TTC549 (cell line): ENCODE measurements at regions not wholly inside any gene's neighbourhood (a gene's known extent, or its start where the extent isn't known, plus 50 kb on each side); places are given as distances from the start of the nearest gene placed in this dataset.
"Not testable (repeated sequence)": the region's sequence is repeated elsewhere in the genome, so short reads cannot be mapped to it uniquely, and the experiment has no call there.

Source experiments
- FAIRE-seq: peaks from 2 replicates; lab custom pipeline; 2012; peaks lifted over from hg19 to GRCh38; lab: Jason Lieb, UNC

DNA sequence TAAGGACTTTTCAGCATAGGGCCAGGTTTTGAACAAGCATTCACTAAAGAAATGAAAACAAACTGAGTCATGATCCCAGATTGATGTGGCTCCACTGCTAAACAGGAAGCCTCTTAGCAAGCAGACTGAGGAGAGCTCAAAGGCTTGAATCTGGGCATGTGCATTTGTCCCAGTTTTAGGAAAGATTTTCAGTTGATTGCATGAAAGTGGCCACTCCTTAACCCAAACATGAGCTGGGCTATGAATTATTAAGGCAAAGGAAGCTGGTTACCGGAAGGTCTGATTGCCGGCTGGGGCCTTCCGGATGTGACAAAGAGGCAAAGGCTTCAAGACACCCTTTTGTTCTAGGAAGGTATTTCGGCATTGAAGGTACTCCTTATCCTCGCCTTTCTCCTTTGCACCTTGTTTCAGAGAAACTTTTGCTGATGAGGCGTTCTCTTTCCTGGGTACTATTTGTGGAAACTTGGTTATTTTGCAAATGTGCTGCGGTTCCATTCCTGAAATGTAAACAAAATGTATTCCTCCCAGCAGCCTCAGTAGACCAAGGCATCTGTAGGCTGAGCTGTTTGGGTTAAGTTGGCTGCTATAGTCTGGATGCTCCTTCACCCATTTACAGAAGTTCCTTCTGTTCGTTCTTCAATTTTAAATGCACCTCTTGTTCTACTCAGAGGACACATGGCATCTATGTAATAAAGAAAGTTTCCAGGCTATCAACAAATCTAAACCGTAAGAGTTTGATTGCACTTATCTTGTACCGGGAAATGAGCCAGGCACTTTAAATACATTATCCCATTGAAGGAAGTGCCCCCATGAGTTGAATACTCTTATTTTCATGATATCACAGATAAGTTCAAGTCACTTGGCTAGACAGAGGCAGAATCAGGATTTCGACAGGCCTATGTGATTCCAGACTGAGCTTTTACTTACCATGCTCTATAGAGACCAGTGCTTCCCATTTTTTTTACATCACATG, 115.6 kb upstream of the METAP2 start:
- FAIRE-seq: no peak

DNA sequence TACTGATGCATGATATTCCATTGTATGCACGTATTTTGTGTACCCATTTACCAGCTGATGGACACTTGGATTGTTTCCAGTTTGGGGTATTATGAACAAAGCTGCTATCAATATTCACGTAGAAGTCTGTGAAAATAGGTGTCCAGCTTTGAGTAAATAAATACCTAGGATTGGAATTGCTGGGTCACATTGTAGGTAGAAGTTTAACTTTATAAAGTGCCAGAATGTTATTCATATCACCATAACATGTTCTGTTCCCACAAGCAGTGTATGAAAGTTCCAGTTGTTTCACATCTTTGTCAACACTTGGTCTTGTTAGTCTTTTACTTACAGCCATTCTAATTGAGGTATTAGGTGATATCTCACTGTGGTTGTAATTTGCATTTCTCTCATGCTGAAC, 108.0 kb upstream of the METAP2 start:
- no peak for FAIRE-seq

DNA sequence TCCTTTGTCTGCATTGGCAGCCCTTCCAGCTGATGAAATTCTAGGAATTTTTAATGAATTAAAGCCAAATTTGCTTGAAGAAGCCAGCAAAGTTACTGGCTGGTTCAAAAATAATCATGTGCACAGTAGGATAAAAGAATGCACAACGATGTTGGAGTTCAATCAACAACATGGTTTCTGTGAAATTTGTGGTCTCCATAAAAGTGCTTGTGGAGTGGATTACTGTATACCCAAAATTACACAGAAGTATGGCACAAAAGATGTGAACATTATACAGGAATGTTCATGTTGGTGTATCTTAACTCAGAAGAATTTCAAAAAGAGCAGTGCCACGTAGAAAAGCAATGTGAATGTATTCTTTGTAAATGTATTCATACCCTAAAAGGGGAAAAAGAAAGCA, 105.0 kb upstream of the METAP2 start:
- FAIRE-seq: no peak

DNA sequence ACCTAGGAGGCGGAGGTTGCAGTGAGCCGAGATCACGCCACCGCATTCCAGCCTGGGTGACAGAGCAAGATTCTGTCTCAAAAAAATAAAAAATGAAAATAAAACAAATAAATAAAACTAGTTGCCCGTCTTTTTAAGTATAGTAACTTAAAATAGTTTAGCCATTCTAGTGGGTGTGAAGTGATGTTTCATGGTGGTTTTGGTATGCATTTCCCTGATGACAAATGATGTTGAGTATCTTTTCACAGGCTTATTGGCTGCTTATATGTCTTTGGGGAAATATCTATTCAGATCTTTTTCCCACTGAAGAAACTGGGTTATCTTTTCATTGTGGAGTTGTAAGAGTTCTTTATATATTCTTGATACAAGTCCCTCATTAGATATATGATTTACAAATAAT, 102.4 kb upstream of the METAP2 start:
- no peak for FAIRE-seq

DNA sequence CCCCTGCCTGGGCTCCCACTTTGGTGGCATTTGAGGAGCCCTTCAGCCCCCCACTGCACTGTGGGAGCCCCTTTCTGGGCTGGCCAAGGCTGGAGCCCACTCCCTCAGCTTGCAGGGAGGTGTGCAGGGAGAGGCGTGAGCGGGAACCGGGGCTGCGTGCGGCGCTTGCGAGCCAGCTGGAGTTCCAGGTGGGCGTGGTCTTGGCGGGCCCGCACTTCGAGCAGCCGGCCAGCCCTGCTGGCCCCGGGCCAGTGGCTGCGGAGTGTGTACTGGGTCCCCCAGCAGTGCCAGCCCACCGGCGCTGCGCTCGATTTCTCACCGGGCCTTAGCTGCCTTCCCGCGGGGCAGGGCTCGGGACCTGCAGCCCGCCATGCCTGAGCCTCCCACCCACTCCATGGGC, 94.5 kb upstream of the METAP2 start:
- not testable (repeated sequence) for FAIRE-seq

DNA sequence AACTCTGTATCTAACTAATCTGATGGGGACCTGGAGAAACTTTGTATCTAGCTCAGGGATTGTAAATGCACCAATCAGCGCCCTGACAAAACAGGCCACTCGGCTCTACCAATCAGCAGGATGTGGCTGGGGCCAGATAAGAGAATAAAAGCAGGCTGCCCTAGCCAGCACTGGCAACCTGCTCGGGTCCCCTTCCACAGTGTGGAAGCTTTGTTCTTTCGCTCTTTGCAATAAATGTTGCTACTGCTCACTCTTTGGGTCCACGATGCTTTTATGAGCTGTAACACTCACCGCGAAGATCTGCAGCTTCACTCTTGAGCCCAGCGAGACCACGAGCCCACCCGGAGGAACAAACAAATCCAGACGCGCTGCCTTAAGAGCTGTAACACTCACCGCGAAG, 93.6 kb upstream of the METAP2 start:
- FAIRE-seq: not testable (repeated sequence)

DNA sequence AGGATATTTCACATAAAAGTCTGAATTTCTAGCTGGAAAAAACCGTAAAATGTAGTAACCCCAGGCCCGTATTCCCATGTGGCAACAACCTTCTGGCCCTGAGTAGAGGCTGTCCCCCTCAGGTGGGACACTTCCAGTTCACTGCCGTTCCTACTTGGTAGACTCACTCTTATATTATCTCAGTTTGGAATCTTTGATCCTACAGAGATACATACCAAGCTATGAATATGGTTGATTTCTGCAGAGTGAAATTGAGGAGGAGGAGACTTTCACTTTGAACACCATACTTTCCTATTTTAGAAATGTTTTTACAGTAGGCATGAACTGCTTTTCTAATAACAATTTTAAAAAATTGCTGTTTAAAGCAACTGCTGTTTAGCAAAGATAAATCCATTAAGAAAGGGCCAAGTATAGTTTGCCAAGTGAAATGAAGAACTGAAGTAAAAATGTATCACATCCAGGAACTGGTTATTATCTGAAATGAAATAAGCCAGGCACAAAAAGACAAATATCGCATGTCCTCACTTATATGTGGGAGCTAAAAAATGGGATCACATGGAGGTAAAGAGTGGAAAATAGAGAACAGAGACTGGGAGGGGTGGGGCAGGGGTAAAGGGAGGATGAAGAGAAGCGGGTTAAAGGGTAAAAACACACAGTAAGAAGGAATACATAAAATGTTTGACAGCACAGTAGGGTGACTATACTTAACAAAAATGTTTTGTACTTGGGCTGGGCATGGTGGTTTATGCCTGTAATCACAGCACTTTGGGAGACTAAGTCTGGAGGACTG, 92.8 kb upstream of the METAP2 start:
- no peak for FAIRE-seq

DNA sequence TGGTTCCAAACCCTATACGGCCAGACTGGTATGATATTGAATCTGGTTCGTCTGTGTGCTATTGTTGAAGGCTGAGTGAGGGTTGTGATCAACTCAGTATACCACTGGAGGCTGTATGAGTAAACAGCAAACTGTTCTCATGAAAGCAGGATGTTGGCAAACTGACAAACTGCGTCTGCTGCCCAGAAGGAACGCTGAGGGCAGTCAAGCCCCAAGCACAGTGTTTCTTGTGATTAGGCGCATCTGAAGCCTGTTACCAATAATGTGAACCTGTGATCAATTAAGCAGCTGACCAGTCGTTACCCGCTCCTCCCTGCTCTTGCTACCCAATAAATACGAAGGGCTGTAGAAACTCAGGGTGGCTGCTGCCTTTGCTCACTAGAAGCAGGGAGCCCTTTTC, 90.0 kb upstream of the METAP2 start:
- not testable (repeated sequence) for FAIRE-seq

DNA sequence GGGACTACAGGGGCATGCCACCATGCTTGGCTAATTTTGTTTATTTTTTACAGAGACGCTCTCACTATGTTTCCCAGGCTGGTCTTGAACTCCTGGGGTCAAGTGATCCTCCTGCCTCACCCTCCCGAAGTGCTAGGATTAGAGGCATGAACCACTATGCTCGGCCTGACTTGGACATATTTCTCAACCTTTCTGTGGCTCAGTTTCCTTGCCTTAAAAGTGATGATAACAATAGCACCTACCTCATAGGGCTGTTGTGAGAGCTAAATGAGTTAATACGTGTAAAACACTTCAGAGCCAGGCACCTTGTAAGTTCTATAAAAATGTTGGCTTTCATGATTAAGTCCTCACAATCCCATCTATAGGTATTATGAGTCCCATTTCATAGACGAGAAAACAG, 89.2 kb upstream of the METAP2 start:
- FAIRE-seq: no peak

DNA sequence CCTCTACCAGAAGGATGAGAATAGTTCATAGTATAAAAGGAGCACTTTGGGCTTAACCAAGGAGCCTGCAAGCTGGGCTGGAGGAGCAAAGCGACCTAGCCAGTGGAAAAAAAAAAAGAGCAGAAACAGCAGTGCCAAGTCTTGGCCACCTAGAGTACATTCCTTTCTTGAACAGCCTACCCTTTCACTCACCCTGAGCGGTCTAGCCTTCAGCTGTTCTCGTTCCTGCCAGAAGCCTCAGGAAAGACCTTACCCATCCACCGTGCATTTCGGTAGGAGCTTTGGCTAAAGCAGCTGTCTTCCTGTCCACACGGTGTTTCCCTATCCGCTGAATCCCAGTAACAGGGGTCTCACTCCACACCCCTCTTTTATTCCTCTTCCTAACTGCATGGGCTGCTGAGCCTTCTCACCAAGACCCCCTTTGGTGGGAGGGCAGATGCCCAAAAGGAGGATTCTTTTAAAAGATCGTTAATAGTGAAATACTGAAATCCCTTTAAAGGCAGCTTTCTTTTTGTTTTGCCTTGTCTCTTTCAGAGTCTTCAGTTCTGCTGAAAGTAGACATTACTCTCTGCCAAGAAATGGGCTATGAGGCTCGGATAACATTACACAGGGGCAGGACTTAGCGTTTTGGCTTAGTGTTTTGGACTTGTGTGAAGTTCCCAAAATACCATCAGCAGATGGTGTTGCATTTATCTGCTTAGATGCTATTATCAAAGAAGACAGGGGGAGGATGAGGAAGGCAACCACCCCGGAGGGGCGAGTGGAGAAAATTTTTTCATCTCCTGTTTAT, 88.5 kb upstream of the METAP2 start:
- no peak for FAIRE-seq

DNA sequence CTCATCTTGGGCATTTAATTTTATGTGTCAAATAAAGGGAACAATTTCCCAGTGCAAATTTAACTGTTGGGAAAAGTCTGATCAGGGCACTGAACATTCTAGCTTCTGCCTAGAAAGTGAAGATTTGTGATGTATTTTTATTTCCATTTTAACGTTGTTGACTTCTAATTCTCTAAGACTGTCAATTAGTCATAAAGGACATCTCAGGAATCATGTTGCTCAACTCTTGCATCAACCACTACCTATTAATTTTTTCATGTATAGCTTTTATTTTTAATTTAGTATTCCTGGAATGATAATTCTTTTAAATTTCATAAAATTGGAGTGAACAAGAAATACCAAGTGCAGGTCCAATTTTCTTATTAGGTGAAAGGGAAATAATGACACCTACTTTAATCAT, 87.9 kb upstream of the METAP2 start:
- no peak for FAIRE-seq

DNA sequence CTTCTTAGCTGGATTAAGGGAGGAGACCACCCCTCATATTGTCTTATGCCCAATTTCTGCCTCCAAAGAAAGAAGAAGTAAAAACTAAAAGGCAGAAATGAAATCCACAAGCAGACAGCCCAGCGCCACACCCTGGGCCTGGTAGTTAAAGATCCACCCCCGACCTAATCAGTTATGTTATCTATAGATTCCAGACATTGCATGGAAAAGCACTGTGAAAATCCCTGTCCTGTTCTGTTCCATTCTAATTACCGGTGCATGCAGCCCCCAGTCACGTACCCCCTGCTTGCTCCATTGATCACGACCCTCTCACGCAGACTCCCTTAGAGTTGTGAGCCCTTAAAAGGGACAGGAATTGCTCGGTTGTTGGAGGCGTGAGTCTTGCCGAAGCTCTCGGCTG, 85.7 kb upstream of the METAP2 start:
- not testable (repeated sequence) for FAIRE-seq

DNA sequence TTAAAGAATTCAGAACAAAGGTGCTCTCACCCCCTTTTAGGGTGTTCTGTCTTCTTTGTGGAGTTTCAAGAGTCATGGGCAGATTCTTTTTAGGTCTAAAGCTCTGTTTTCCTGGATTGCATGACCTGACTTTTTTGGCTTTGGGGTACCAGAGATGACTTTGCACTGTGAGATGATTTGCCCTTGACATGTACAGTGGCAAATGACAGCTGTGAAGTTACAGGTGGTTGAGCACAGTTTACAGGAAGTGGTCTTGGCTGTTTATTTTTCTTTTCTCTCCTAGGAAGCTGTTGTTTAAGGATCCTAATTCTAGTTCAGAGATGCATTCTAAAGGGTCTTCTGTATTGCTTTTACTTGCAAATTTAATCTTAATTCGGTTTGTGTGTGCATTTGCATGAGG, 83.8 kb upstream of the METAP2 start:
- no peak for FAIRE-seq

DNA sequence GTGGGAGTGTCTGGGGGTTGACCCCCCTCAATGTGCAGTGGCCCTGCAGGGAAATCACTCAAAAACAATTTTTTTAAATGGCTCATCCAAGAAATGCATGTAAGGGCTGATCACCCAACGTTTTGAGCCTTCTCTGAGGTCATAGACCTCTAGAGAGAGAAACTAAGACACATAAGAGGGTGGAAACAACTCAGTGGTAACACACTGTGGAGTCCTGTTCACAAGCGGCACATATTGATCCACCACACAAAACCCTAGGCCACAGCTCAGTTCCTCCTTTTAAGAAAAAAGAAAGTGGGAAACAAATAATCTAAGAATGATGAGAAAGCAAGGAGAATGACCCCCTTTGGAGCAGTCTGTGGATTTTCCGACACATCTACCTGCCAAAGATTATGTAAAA, 83.0 kb upstream of the METAP2 start:
- FAIRE-seq: no peak

DNA sequence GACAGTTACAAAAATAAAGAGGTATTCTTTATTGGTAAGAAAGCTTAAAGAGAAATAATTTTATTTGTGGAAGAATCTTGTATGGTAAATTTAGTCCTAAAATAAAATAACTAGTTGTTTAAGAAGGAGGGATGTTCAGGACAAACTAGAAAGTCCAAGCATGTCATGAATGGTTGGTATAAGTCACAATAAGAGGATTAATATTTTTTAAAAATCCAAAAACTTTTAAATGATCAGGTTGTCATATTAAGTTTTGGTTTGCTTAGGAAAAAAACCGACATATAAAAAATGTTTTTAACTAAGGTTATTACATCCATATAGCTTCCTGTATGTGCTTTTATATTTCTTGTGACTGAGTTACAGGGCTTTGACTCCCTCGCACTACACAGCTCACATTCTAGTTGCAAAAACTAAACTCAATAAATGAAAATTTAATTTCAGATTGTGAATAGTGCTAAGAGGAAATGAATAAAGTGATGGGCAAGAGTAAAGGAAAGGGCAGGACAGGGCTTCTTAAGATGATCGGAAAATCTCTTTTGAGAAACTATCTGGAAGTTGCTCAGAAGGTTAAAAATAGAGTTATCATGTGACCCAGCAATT, 80.7 kb upstream of the METAP2 start:
- peak; percentile 17 for FAIRE-seq

DNA sequence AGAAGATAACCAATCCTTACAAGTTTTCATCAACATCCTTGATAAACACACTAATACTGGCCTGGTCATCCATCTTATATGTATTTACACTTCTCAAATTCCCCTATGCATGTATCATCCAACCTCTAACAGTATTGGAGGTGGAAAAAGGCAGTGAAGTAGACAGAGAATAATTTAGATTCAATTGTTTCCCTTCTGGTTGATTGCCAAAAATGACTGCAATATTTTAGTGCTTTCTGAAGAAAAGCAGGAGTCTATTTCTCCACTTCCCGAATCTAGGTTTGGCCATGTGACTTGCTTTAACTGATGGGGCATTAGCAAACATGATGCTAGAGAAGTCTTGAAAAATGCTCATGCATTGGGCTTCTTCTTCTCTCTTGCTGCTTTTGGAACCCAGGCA, 78.3 kb upstream of the METAP2 start:
- no peak for FAIRE-seq

DNA sequence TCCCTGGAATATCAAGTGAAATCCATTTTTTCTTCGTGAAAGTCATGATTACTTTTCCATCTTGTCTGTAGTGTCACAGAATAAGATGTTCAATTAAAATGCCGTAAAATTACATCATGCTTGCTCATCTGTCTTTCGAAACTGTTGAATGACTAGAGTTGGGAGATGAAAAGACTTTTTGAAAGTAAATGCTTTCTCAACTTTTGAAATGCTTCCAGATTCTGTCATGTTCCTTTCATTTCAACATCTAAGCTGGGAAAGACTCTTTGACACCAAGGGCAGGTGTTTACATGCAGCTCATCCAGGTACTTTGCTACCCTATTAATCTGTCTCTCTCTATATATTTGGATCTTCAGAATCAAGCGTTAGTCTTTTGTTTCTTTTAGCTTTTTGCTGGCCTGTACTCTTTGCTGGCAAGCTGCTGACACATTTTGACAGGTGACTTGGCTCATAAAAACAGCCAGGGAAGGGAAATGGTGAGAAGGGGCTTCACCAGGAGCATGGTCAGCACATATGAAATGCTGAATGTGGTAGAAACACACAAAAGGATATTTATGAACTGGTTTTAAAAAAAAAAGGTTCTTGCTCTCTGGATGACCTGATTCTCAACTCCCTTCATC, 77.0 kb upstream of the METAP2 start:
- FAIRE-seq: no peak

DNA sequence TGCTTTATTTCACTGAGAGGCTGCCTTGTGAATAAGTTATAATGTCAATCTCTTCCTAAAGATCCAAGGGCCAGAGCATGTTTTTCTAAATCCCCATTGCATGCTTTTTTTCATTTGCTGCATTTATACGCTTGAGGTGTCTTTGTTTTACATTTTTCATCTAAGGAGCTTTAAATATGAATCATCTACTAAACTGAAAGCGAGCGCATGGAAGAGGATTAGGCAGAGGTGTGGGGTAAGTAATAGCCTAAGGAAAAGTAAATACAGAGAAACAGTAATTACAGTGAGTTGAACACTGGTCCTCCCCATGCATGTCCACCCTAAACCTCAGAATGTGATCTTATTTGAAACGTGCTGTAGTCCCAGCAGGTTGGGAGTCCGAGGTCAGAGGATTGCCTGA, 76.4 kb upstream of the METAP2 start:
- FAIRE-seq: no peak

DNA sequence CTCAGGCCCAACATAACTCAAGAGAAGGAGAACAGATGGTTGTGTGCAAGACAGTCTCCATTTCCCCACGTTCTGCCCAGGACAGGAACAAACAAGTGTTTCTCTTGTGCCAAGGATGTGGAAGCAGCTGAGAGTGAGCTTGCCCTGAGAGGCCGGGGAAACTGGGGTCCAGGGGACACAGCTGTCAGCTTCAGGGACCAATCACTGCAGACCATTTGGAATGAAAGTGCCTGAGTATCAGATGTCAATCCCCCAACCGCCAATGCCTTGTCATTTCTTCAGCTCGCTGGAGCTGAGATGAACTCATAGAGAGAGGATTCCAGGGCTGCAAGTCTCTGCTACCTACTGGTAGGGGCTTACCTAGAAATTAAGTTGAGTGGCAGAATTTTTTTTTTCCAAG, 71.9 kb upstream of the METAP2 start:
- no peak for FAIRE-seq

DNA sequence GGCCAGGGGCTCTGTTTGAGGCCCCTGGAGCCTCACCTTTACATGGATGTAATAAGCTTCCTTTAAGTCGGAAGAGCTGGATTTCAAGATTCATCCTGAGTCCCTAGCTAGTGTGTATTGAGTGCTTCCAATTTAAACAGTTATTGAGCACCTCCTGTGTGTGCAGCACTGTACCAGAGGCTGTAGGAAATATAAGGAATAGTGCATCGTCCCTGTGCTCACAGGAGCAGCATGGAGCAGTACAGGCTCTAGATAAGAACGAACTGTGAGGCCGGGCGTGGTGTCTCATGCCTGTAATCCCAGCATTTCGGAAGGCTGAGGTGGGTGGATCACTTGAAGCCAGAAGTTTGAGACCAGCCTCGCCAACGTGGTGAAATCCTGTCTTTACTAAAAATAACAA, 65.8 kb upstream of the METAP2 start:
- FAIRE-seq: no peak

DNA sequence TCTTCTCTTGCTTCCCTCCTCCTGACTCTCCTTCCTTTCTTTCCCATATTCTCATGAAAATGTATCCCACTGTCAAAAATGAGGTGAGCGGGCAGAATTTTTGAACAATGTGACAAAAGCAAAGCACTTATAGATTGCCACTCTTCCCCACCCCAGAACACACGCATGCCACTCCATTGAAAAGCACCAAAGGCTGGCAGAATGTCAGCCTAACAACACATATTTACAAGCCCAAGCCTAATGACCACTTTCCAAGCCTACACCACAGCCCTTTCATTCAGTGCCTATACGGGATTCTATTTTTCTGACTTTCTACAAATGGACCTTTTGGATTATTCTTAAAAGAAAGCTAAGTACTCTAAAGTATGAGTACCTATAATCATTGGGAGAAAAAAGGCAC, 62.9 kb upstream of the METAP2 start:
- no peak for FAIRE-seq

DNA sequence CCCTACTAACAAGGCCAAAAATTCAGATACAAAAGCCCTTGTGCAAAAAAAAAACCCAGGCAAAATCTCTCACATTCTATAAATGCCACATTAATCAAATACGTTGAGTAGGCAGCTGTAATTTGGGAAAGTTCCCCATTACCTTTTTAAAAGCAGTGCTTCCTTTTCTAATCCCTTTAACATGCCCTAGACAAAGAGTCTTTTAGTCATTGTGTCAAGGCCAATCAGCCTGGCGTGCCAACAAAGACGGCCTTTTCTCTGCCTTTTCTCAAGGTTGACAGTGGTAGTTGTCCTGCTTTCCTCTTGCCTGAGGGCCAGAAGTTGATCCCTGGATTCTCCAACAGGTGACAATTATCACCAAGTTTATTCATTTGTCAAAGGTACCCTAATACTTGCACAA, 62.5 kb upstream of the METAP2 start:
- FAIRE-seq: no peak
